H1 (cell line): ENCODE measurements at regions not wholly inside any gene's neighbourhood (a gene's known extent, or its start where the extent isn't known, plus 50 kb on each side); places are given as distances from the start of the nearest gene placed in this dataset.

ENCODE experiments used
- CTCF ChIA-PET: fragments of 300-600 bp; sonication (Branson Sonifier 250); formaldehyde crosslinking; loops from one replicate; lab custom pipeline; 2021; ENCODE audit not compliant: partially characterized antibody; lab: Charles Lee
- POLR2A ChIA-PET: fragments of 300-600 bp; sonication (Branson Sonifier 250); formaldehyde crosslinking; loops from one replicate; lab custom pipeline; 2021; ENCODE audit warnings: inconsistent platforms; ENCODE audit not compliant: partially characterized antibody; lab: Charles Lee
- DNase-seq, 2 experiments: peaks; one replicate each; pipeline versions ENCODE4 v3.0.0 to v3.0.0-alpha.2; 2010 to 2022; ENCODE audit warnings: low spot score in 2 of 2, low read depth in 1 of 2, mixed read lengths in 1 of 2
- FAIRE-seq: peaks from 2 replicates; lab custom pipeline; 2011; peaks lifted over from hg19 to GRCh38; lab: Jason Lieb, UNC
- H2AFZ ChIP-seq: 2 replicates; pipeline ENCODE4 v1.8.1; 2012; ENCODE audit warnings: low read length, inconsistent platforms
- H2AK5ac ChIP-seq: 2 replicates; pipeline ENCODE4 v1.6.1; 2013; ENCODE audit warnings: low read depth, low read length
- H2BK120ac ChIP-seq: replicated peaks from 2 replicates; pipeline ENCODE3; 2013; ENCODE audit warnings: low read depth, low read length, inconsistent platforms
- H2BK12ac ChIP-seq: 2 replicates; pipeline ENCODE4 v1.6.1; 2013; ENCODE audit warnings: low read depth, low read length
- H2BK15ac ChIP-seq: 2 replicates; pipeline ENCODE4 v1.6.1; 2013; ENCODE audit warnings: low read length
- H2BK20ac ChIP-seq: 2 replicates; pipeline ENCODE4 v1.6.1; 2013; ENCODE audit warnings: low read length
- H2BK5ac ChIP-seq: 2 replicates; pipeline ENCODE4 v1.6.1; 2013; ENCODE audit warnings: low read depth, low read length
- H3K14ac ChIP-seq: 2 replicates; pipeline ENCODE4 v1.6.1; 2013; ENCODE audit warnings: inconsistent platforms; ENCODE audit not compliant: insufficient read length
- H3K18ac ChIP-seq: 2 replicates; pipeline ENCODE4 v1.6.1; 2013; ENCODE audit warnings: low read length; ENCODE audit errors: extremely low read depth
- H3K23ac ChIP-seq: 2 replicates; pipeline ENCODE4 v1.6.1; 2013; ENCODE audit warnings: inconsistent platforms; ENCODE audit not compliant: insufficient read length
- H3K23me2 ChIP-seq: 2 replicates; pipeline ENCODE4 v1.6.1; 2013; ENCODE audit warnings: low read depth, low read length
- H3K27ac ChIP-seq: 2 replicates; pipeline ENCODE4 v1.6.1; 2011; ENCODE audit warnings: low read depth, low read length, inconsistent platforms
- H3K27me3 ChIP-seq, 4 experiments: replicated peaks in 1 of 4; 1 replicate in 1 of 4; 2 replicates in 3 of 4; pipeline versions ENCODE4 v1.6.1 to v1.8.1; 2011 to 2013; ENCODE audit warnings: low read length in 3 of 4, mild to moderate bottlenecking in 3 of 4, inconsistent platforms in 2 of 4, mixed read lengths in 2 of 4, moderate library complexity in 1 of 4; ENCODE audit not compliant: control insufficient read depth in 3 of 4, insufficient read depth in 3 of 4; ENCODE audit errors: extremely low read depth in 1 of 4
- H3K36me3 ChIP-seq, 4 experiments: 2 replicates each; pipeline versions ENCODE4 v1.6.1 to v1.8.1; 2011 to 2013; ENCODE audit warnings: mild to moderate bottlenecking in 4 of 4, low read length in 3 of 4, moderate library complexity in 2 of 4, control low read depth in 1 of 4, inconsistent platforms in 1 of 4; ENCODE audit not compliant: insufficient read depth in 4 of 4, control insufficient read depth in 2 of 4
- H3K4ac ChIP-seq: replicated peaks from 2 replicates; pipeline ENCODE3; 2013; ENCODE audit warnings: low read length, low read depth, mixed read lengths, inconsistent platforms; ENCODE audit not compliant: insufficient read length
- H3K4me1 ChIP-seq, 4 experiments: replicated peaks in 1 of 4; 1 replicate in 1 of 4; 2 replicates in 3 of 4; pipeline versions ENCODE4 v1.6.1 to v1.8.1; 2011 to 2013; ENCODE audit warnings: low read length in 3 of 4, inconsistent platforms in 2 of 4, mixed read lengths in 1 of 4; ENCODE audit not compliant: insufficient read depth in 4 of 4, control insufficient read depth in 3 of 4
- H3K4me2 ChIP-seq, 2 experiments: 2 replicates each; pipeline versions ENCODE4 v1.6.1 to v1.8.1; 2011 to 2013; ENCODE audit warnings: low read depth in 2 of 2, low read length in 2 of 2, control low read depth in 1 of 2, inconsistent platforms in 1 of 2, mild to moderate bottlenecking in 1 of 2; ENCODE audit not compliant: insufficient read depth in 1 of 2
- H3K4me3 ChIP-seq, 4 experiments: fragments of 200-600, 300-600 bp in 1 of 4; sonication (generic), shearing (Covaris generic), sonication (Bioruptor Twin) in 1 of 4; 2 replicates each; pipeline versions ENCODE4 v1.5.1 to v1.8.1; 2011 to 2016; ENCODE audit warnings: low read length in 4 of 4, low read depth in 3 of 4, control low read depth in 2 of 4, inconsistent platforms in 2 of 4, mild to moderate bottlenecking in 2 of 4, mixed read lengths in 1 of 4, moderate library complexity in 1 of 4; ENCODE audit not compliant: insufficient read depth in 2 of 4; ENCODE audit errors: extremely low read depth in 1 of 4
- H3K56ac ChIP-seq: replicated peaks from 2 replicates; pipeline ENCODE3; 2013; ENCODE audit warnings: low read depth, mild to moderate bottlenecking, mixed read lengths, low read length, inconsistent platforms; ENCODE audit not compliant: insufficient read length
- H3K79me1 ChIP-seq: 2 replicates; pipeline ENCODE4 v1.6.1; 2013; ENCODE audit warnings: low read depth, low read length, control low read depth
- H3K79me2 ChIP-seq, 2 experiments: 2 replicates each; pipeline versions ENCODE4 v1.6.1 to v1.8.1; 2012 to 2013; ENCODE audit warnings: low read length in 2 of 2, mild to moderate bottlenecking in 2 of 2, inconsistent platforms in 1 of 2; ENCODE audit not compliant: insufficient read depth in 2 of 2, control insufficient read depth in 1 of 2
- H3K9ac ChIP-seq, 4 experiments: replicated peaks in 1 of 4; 1 replicate in 1 of 4; 2 replicates in 3 of 4; pipeline versions ENCODE4 v1.6.1 to v1.8.1; 2011 to 2013; ENCODE audit warnings: low read depth in 3 of 4, low read length in 3 of 4, control low read depth in 2 of 4, mild to moderate bottlenecking in 2 of 4, moderate library complexity in 2 of 4, inconsistent platforms in 1 of 4; ENCODE audit errors: extremely low read depth in 1 of 4
- H3K9me3 ChIP-seq, 2 experiments: 2 replicates each; pipeline versions ENCODE4 v1.6.1 to v1.8.1; 2012 to 2013; ENCODE audit warnings: mild to moderate bottlenecking in 2 of 2, moderate library complexity in 2 of 2, control low read depth in 1 of 2, inconsistent platforms in 1 of 2, low read depth in 1 of 2, low read length in 1 of 2, mixed read lengths in 1 of 2; ENCODE audit not compliant: insufficient read depth in 2 of 2
- H4K20me1 ChIP-seq, 2 experiments: replicated peaks in 1 of 2; 2 replicates each; pipeline versions ENCODE3 to v1.8.1; 2011 to 2013; ENCODE audit warnings: inconsistent platforms in 2 of 2, low read length in 2 of 2, mild to moderate bottlenecking in 1 of 2; ENCODE audit not compliant: insufficient read depth in 2 of 2, control insufficient read depth in 1 of 2
- H4K5ac ChIP-seq: 2 replicates; pipeline ENCODE4 v1.6.1; 2013; ENCODE audit warnings: low read length, low read depth, mixed read lengths, inconsistent platforms; ENCODE audit not compliant: insufficient read length
- H4K8ac ChIP-seq: 2 replicates; pipeline ENCODE4 v1.8.0; 2013; ENCODE audit warnings: mild to moderate bottlenecking, moderate library complexity, low read length, inconsistent platforms; ENCODE audit not compliant: insufficient read depth; ENCODE audit errors: extremely low read depth
- H4K91ac ChIP-seq: replicated peaks from 2 replicates; pipeline ENCODE3; 2013; ENCODE audit warnings: low read length, mixed read lengths, inconsistent platforms; ENCODE audit not compliant: insufficient read length
- CBX8 ChIP-seq: fragments of 300-800, 300-1000 bp; sonication (generic); IDR thresholded peaks from 2 replicates; pipeline ENCODE4 v1.7.1; 2016; ENCODE audit warnings: low read depth, low read length, borderline replicate concordance
- CHD1 ChIP-seq: IDR thresholded peaks from 2 replicates; pipeline ENCODE4 v1.6.1; 2012; ENCODE audit warnings: low read depth, low read length, improper control_type of control experiment
- POLR2A ChIP-seq, 2 experiments: IDR thresholded peaks; 1 replicate in 1 of 2; 2 replicates in 1 of 2; pipeline ENCODE4 v1.6.1; 2011; ENCODE audit warnings: low read depth in 2 of 2, low read length in 2 of 2, mild to moderate bottlenecking in 2 of 2; ENCODE audit errors: control extremely low read depth in 1 of 2
- SP2 ChIP-seq: IDR thresholded peaks from 2 replicates; pipeline ENCODE4 v1.6.1; 2012; ENCODE audit warnings: mild to moderate bottlenecking, low read length, inconsistent platforms
- YY1 ChIP-seq: IDR thresholded peaks from 2 replicates; pipeline ENCODE4 v1.6.1; 2011; ENCODE audit warnings: low read depth, mild to moderate bottlenecking, low read length
- WGBS, 2 experiments: shearing (Covaris generic) in 1 of 2; methylation state at CpG; one replicate each; pipeline versions ENCODE4 v1.1.6 to v1.1.7; 2013 to 2015; ENCODE audit warnings: low lambda C conversion rate in 2 of 2, mixed read lengths in 2 of 2, inconsistent platforms in 1 of 2, low coverage in 1 of 2, missing lambda C conversion rate in 1 of 2; ENCODE audit not compliant: insufficient replicate concordance in 2 of 2, insufficient coverage in 1 of 2, insufficient read length in 1 of 2; ENCODE audit errors: extremely low coverage in 1 of 2, missing lambda C conversion rate in 1 of 2; 5-methylcytosine and 5-hydroxymethylcytosine counted together

GRCh38 chr1:208668991-208669390 lies 424.8 kb upstream of the PLXNA2 start:
- no peak overlapping the region for H2BK15ac ChIP-seq
- POLR2A ChIA-PET: no interaction called here
- no peak overlapping the region for H4K5ac ChIP-seq
- no peak overlapping the region for H2AK5ac ChIP-seq
- no peaks in the 10 kb centered on the region for H3K4me1 ChIP-seq
- no peak overlapping the region for H3K27ac ChIP-seq
- DNase-seq: no peak
- no peak overlapping the region for H2AFZ ChIP-seq
- H3K79me1 ChIP-seq: no peaks in the 10 kb centered on the region
- no peaks in the 10 kb centered on the region for H3K9me3 ChIP-seq
- CTCF ChIA-PET: interaction anchor here (1.9 kb wide), 1 partner anchor 17 kb away, joined by 5 read pairs; no protein-coding TSS in a partner anchor
- no peaks in the 10 kb centered on the region for H4K20me1 ChIP-seq
- H2BK5ac ChIP-seq: no peak overlapping the region
- H4K8ac ChIP-seq: no peak overlapping the region
- H3K4ac ChIP-seq: no peak overlapping the region
- no peaks in the 10 kb centered on the region for H3K27me3 ChIP-seq
- H4K91ac ChIP-seq: no peak overlapping the region
- H3K14ac ChIP-seq: no peak overlapping the region
- H3K4me2 ChIP-seq: no peak overlapping the region
- no peak overlapping the region for H3K56ac ChIP-seq
- WGBS, 2 experiments: 95% methylated on average over 1 of the region's 1 CpG; no CpG with 5 or more reads in 1 of the 2 experiments
- H3K23ac ChIP-seq: no peak overlapping the region
- TF ChIP-seq CHD1: no peak
- no peak for TF ChIP-seq SP2
- 0 out of 2 replicates have a peak, but pooled peaks have one; percentile 5 for TF ChIP-seq YY1
- TF ChIP-seq POLR2A (IDR thresholded peaks at IDR 0.05; ENCODE audit: control extremely low read depth in 1 of 2, low read depth in 2 of 2, low read length in 2 of 2): no peak
- TF ChIP-seq CBX8: no peak
- no peak overlapping the region for H3K18ac ChIP-seq
- no peak for FAIRE-seq
- H3K4me3 ChIP-seq: no peak overlapping the region
- H2BK12ac ChIP-seq: no peak overlapping the region
- no peaks in the 10 kb centered on the region for H3K23me2 ChIP-seq
- no peak overlapping the region for H3K9ac ChIP-seq
- no peaks in the 10 kb centered on the region for H3K79me2 ChIP-seq
- H2BK120ac ChIP-seq: no peak overlapping the region
- H3K36me3 ChIP-seq: no peaks in the 10 kb centered on the region
- no peak overlapping the region for H2BK20ac ChIP-seq
